NCI-H526 (cell line): ENCODE measurements at regions not wholly inside any gene's neighbourhood (a gene's known extent, or its start where the extent isn't known, plus 50 kb on each side); places are given as distances from the start of the nearest gene placed in this dataset.
A peak's percentile ranks its signal among the peaks of the same experiment; 100 is the strongest.
"Not testable (repeated sequence)": the region's sequence is repeated elsewhere in the genome, so short reads cannot be mapped to it uniquely, and the experiment has no call there.

Source experiments
- DNase-seq, 2 experiments: peaks; one replicate each; lab custom pipeline; 2025; lab: John Stamatoyannopoulos, UW

DNA sequence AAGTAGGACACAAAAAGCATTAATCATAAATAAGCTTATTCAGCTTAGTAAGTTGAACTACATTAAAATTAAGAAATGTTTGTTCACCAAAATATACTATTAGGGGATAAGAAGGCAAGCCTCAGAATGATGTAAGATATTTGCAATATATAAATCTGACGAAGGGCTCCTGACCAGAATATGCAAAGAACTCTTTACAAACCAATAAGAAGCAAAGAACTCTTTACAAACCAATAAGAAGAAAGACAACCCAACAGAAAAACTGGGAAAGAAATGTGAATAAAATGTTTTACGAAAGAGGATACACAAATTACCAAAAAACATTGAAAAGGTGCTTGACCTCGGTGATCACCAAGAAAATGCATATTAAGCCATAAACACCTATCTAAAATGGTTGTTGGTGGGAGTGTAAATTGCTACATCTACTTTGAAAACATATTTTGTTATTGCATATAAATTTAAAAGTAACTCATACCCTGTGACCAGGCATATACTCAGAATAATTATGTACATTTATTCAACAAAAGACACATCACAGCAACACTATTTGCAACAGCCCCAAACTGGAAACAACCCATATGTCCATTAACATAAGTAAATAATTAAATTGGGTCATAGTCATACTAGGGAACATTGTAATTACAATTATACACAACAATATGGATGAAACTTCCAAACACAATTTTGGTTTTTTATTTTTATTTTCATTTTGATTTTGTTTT is 83.3 kb upstream of the CTBP2 start:
- no peak for DNase-seq

DNA sequence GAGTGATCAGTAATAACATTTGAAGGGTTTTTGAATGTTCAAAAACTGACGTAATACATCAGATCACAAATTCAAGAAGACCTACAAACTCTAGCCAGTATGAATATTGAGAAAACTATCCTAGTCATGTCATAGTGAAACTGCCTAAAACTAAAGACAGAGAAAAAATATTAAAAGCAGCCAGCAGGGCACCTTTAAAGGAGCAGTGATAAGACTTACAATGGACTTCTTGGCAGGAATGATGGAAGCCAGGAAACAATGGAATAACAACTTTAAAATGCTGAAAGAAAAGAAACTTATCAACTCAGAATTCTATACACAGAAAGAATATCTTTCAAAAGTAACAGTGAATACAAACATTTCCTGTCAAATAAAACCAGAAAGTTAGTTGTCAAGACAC is 78.3 kb upstream of the CTBP2 start:
- no peak for DNase-seq

DNA sequence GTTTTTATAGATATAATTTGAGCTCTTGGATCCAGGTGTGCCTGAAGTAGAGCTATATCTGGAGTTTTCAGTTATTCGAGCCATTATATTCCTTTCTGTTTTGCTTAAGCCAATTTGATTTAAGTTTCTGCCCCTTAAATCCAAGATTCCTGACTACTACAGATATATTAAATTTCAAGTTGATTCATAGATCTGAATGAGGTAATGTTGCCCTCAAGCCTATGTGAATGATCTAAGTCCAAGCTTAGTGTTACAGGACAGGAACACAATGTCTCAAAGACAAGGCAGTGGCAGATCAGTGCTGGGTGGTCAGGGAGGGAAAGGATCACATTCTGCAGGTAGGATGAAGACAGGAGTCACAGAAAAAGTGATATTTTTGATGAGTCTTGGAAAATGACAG is 75.7 kb upstream of the CTBP2 start:
- DNase-seq: no peak

DNA sequence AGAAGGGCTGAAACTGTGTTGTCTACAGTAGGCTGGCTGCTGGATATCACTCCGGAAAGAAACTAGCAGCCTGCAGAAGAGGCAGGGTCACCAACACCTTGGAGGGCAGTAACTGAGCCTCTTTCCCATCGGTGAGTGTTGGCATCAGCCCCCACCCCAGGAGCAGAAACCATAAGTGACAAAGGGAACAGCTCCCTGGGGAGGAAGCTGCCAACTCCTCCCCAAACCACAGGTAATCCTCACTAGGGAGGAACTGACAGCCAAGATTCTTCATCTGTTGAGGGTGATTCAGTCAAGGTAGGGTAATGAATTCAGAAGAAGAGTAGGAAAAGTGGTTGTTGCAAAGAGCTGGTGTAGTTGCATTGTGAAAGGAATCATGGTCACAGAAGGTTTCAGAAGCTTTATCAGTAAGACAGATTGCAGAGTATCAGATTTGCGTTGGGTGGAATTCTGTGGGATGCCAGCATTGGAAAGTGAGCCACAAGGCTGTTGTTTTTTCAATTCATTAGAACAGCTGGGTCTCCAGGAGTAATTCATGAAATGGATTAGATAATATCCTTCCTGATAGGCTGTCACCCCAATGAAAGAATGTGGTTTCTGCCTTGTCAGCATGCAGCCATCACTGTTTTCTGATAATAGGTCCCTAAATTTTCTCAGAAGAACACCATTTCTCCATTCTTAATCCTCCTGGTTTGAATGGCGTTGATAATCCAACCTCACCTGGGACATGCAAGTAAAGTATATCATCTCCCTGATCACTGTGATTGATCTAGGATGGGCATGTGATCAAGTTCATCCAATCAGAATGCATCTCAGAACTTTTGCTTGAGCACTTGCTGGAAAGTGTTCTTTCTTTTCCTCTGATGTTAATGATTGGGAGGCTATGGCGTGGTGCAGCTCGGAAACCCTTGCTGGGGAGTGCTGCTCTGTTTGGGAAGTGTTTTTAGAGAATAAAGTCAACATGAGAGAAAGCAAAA is 75.0 kb upstream of the CTBP2 start:
- no peak for DNase-seq

DNA sequence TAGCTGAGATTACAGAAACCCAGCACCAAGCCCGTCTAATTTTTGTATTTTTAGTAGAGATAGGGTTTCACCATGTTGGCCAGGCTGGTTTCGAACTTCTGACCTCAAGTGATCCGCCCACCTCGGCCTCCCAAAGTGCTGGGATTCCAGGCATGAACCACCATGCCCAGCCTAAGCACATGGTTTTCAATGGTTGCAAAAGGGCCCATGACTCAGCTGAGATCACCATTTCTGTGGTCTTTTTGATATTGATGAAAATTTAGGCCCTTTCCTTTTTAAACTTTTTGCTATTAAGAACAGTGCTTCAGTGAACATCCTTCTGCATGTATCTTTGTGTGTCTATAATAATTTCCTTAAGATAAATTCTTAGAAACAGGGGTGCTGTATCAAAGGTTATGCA is 74.2 kb upstream of the CTBP2 start:
- not testable (repeated sequence) for DNase-seq

DNA sequence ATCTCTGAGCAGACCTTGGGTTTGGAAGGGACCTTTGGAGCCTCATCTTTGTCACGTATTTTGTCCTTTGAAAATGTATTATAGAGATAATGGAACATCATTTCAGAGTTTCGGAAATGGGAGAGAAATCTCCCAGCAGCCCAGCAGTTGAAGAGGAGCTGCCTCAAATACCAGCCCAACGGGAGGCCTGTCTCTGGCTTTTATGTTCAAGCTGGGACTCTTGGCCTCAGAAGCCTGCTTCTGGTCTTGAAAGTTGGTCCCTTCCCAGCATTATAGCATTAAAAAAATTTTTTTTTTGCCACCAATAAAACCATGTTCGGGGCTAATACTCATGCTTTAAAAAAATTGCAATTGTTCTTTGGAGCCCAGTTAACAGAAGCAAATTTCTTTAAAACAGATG is 73.4 kb upstream of the CTBP2 start:
- no peak for DNase-seq

DNA sequence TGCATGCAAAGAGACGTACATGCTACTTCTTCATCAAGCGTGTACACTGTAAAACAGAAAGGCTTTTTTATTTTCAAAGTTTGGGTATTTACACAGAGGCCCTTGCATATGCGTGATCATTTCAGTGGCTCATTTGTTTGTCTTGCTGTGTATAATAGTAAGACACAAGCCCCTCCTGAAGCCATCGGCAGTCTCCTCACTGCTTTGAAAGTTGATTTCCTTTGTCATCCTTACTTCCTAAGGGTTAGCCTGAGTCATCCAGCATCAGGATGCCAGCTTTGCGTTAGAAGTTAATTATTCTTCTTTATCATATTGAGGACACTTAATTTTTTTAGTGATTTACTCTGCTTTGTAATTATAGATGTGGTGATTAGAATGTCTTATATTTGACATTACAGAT is 72.5 kb upstream of the CTBP2 start:
- no peak for DNase-seq

DNA sequence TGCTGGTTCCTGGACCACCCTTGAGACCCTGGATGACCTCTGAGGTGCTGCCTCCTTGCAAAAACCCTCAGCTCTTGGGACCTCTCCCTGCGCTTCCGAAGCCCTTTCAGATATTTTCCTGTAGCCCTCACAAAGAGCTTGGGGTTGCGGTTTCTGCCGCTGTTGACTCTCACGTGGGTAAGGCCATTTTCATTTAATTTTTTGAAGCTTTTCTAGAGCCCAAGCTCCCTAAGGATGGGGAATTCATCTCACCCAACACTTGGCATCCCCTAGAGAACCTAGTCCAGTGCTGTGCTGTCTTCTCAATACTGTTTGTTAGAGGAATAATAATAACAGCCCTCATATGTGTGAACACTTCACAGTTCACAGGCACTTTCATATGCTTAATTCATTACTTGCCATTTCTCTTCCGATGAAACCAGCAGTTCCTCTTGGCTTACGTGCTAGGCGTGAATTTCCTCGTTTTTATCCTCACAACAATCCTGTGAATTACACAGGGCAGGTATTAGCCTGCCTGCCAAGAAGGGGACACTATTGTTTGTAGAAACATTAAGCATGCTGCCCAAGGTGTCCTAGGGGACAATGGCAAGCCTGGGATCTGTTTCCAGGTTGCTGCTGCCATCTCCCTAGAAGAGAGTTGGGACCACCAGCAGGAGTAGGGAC is 71.6 kb upstream of the CTBP2 start:
- no peak for DNase-seq

DNA sequence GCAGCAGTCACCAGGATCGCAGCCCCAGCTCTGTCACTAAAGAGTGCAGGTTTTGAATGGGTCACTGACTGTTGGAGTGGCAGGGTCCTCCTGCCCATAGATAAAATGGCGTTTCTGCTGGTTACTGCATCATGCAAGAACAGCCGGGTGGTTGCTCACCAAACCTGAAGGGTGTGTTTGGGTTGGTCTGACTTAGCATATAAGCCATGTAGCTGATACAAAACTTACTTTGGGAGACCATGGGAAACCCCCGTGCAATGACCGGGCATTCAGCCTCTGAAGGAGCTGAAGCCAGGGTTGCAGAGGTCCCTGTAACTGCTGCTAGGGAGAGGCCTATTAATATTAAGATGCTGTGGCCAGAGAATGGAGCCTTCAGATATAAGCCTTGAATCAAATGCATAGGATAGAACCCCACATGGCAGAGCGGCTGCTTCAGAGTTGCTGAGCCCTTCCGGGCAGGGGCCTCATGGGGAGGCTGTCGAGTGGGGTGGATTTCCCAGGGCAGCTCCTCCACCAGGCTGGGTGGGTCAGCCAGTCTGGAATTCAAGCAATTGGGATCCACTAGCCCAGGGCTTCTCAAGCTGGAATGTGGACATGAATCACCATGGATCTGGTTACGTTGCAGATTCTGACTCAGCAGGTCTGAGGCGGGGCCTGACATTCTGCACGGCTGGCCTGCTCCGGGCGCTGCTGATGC is 70.9 kb upstream of the CTBP2 start:
- no peak for DNase-seq

DNA sequence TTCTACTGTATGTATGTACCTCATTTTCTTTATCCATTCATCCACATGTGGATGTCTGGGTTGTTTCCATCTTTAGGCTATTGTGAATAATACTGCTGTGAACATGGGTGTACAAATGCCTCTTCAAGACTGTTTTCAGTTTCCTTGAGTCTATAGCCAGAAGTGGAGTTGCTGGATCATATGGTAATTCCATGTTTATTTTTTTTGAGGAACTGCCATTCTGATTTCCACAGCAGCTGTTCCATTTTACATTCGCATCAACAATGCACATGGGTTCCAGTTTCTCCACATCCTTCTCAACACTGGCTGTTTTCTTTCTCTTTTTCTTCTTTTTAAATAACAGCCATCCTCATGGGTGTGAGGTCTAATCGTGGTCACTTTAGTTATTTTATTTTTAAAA is 69.9 kb upstream of the CTBP2 start:
- no peak for DNase-seq

DNA sequence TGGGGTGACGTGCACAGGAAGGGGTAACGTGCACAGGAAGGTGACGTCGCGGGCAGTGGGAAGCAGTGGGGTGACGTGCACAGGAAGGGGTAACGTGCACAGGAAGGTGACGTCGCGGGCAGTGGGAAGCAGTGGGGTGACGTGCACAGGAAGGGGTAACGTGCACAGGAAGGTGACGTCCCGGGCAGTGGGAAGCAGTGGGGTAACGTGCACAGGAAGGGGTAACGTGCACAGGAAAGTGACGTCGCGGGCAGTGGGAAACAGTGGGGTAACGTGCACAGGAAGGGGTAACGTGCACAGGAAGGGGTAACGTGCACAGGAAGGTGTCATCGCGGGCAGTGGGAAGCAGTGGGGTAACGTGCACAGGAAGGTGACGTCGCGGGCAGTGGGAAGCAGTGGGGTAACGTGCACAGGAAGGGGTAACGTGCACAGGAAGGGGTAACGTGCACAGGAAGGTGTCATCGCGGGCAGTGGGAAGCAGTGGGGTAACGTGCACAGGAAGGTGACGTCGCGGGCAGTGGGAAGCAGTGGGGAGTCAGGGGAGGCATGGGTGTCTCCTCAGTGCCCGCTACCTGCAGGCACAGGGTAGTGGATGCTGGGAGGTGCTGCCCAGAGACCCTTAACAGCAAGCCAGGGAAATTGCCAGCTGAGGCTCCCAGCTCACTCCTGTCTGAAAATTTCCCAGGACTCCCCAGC is 68.0 kb upstream of the CTBP2 start:
- not testable (repeated sequence) for DNase-seq

DNA sequence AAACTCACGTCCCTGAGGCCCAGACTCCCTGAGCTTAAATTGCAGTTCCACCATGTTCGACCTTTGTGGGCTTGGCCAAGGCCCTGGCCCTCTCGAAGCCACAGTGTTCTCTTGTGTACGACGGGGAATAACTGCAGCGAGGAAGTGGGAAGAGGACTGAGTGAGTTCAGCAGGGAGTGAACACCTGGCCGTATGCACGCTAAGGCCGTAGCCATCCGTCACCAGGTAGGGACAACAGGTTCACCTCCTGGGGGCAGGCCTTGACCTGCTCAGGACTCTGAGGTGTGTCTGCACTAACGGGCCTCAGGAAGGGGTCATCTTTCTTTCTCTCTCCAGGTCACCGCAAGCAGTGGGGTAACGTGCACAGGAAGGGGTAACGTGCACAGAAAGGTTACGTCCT is 67.2 kb upstream of the CTBP2 start:
- no peak for DNase-seq

DNA sequence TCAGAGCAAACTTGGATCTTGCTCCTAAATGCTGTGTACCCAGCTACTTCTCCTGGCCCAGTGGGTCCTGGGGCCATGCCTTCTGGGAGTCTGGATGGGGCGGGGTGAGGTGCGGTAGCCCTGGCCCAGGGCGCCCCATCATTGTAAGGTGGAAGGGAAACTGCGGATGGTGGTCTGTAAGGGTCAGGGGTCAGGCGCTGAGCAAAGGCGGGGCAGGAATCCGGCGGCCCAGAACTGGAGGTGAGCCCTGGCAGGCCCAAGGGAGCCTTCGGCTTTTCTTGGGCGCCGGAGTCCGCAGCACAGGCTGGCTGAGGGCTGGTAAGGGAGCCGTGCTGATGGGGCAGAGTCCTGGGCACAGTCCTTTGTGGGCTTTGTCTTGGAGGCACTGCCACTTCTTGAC is 66.5 kb upstream of the CTBP2 start:
- no peak for DNase-seq

DNA sequence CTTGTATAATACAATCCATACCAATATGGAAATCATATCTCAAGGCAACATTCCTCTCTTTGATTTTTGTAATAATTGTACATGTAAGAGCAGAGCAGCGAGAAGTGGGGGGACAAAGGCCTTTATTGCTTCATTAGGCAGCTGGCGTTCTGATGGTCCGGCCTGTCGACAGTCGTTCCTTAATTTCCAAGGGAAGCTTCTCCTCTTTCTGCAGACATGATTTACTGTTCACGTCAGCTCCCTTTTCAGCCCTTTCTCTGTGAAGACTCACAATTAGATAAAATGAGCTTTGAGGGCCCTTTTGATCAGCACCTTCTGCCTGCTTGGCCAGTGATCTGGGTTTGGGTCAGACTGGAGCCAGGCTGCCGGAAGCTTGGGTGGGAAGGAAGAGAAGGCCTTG is 65.6 kb upstream of the CTBP2 start:
- no peak for DNase-seq

DNA sequence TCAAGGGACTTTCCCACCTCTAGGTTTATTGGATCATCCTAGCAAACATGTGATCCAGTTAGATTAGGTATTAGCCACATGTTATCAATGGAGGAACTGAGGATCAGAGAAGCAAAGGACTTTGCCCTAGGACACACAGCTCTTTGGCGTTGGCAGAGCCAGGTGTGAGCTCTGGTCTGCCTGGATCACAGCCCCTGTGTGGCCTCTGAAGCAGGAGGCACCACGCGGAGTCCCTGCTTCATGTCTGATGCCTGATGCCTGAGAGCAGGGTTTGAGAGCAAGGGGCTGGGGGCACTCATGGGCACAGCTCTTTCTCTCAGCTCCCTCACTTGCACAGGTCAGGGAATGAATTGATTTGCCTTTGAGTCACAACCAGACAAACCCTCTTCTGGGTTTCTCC is 64.7 kb upstream of the CTBP2 start:
- no peak for DNase-seq

DNA sequence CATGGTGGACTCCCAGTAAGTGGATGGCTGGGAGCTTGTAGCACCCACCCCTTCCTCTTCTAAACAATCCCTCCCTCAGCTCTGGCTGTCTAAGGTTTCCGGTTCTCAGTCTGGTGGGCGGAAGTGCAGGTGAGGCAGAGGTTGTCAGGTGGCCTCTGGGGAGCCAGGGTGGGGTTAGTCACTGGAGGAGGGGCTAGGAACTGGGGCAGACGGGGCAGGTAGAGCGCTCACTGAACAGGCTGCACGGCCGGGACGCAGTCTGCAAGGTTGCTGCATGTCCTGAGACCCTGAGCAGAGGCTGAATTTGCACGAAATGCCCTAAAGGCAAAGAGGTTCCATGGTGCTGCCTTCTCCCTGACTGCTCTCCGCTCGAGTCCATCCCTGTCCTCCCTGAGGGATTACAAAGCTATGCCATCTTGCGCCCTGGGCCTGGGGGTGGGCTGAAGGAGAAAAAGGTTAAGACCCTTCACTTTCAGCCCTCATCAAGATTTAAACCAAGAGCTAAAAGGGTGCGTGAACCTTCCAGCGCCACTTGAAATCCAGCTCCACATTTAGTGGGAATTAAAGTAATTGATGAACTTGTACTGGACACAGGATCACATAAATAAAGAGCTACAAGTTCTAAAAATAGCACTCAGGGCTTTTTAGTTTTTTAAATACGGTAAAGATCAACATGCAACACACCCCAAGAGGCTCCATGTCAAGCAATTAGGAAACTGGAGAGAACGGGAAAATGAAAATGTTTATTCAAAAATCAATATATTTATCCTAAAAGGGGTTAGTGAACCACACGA is 62.3 kb upstream of the CTBP2 start:
- DNase-seq: peak in 1 of 2 experiments; percentile 5

DNA sequence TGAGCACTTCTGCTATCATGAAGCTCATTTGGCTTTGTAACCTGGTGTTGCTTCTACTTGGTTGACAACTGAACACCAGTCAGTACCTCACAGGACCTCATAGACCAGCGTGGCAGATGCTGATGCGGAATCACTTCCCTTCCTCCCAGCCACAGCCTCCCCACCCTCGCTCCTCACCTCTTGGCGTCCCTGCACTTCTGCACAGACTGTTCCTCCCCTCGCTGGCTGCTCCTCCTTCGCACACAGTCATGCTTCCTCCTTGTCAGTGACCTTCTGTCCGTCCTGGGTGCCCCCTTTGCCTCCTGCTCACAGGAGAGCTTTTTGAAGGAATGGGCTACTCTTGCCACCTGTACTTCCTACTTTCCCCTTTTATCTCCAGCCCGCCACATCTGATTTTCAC is 61.4 kb upstream of the CTBP2 start:
- no peak for DNase-seq

DNA sequence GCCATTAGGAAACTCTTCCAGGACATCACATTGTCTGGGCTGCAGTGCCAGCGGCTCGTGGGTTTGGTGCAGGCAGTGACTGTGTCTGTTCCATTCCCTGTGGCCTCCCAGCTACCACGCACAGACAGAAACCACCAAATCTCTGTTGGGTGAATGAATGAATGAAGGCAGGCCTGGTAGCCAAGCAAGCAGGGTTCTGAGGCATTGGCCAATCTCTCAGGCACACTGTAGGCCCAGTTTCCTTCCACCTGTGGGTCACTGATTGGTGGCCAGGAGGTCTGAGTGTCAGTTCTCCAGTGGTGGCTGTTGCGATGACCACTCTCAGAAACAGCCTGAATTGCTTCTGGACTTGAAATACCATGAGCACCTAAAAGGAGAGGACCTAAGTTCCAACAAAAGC is 59.4 kb upstream of the CTBP2 start:
- no peak for DNase-seq

DNA sequence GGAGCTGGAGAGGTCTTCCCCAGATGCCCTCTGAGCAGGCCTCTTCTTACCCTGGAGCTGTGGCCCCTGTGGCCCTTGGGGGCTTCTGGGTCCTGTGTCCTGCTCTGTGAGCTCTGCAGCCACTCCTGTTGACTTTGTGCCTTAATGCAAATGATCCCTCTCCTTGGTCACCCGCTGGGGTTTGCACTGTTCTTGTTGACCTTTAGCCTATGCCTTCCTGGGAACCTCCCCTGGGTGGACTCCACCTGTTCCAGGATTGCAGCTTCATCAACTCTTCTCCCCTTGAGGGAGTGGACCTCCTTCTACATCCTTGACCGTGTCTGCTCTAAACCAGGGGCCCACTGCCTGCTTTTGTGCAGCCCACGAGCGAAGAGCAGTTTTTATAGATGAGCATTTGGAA is 58.6 kb upstream of the CTBP2 start:
- no peak for DNase-seq

DNA sequence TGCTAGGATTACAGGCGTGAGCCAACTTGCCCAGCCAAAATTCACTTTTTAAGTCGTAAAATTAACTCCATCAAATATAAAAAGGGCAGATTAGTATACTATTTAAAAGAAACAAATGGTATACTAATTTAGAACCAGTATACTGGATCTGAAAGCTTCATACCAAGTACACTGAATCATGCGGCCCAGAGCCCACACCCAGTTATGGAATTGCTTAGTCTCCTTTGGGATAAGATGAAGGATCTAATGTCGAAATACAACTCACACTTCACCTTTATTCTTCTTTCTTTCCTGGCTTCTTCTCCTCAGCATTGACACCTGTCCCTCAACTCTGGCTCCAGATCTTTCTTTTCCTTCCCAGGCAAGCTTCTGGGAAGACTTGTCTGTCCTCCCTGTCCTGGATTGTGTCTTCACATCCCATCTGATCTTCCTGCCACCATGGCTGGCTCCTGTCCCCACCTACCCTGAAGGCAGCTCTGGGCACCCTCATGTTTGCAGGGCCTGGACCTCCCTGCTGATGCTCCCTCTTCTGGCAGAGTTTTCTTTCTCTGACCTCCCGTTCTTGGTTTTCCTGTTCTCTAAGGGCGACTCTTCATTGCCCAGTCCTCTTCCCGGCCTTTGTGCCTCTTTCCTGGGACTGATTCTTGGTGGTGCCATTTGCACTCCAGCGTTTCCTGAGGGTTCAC is 57.8 kb upstream of the CTBP2 start:
- DNase-seq: no peak
